ENCODE measurements at regions not wholly inside any gene's neighbourhood (a gene's known extent, or its start where the extent isn't known, plus 50 kb on each side); places are given as distances from the start of the nearest gene placed in this dataset.

DNA sequence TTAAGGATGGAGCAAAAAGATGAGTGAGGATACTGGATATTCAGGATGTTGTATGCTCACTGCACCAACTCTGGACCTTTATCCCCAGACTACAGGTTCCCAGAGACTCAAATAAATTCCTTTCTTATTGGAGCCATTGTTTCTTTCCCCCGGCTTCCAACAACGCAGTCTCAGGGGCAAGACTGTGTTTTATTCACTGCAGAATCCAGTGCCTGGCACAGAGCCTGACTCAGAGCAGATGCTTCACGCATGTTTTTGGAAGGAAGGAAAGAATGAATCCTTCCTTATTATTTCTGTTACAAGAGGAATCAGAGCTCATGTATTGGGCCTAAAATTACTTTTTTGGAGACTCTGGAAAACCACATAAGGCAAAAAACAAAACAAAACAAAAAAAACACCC lies 96.0 kb upstream of the VGLL4 start:
- Histone ChIP-seq H3K36me3 (ENCODE audit: control insufficient read depth in 4 of 4, insufficient read depth in 4 of 4, low read length in 4 of 4) (no peaks in the 10 kb centered on the region), H3K9ac (ENCODE audit: insufficient read depth in 1 of 2, low read length in 2 of 2) (no peak overlapping the region), H3K9me3 (ENCODE audit: control insufficient read depth in 4 of 4, insufficient read depth in 3 of 4, low read length in 3 of 4) (no peaks in the 10 kb centered on the region), H3K4me1 (ENCODE audit: control insufficient read depth in 5 of 5, insufficient read depth in 5 of 5, low read length in 5 of 5) (no peaks in the 10 kb centered on the region), H3K27ac (ENCODE audit: low read depth in 1 of 2, low read length in 1 of 2) (no peak overlapping the region), H3K27me3 (ENCODE audit: control insufficient read depth in 3 of 3, insufficient read depth in 3 of 3, low read length in 2 of 3) (no peaks in the 10 kb centered on the region), H3K4me3 (no peak overlapping the region)
- ATAC-seq (ENCODE audit: insufficient read depth, low FRiP score): no peak
- TF ChIP-seq, protein P1, sequence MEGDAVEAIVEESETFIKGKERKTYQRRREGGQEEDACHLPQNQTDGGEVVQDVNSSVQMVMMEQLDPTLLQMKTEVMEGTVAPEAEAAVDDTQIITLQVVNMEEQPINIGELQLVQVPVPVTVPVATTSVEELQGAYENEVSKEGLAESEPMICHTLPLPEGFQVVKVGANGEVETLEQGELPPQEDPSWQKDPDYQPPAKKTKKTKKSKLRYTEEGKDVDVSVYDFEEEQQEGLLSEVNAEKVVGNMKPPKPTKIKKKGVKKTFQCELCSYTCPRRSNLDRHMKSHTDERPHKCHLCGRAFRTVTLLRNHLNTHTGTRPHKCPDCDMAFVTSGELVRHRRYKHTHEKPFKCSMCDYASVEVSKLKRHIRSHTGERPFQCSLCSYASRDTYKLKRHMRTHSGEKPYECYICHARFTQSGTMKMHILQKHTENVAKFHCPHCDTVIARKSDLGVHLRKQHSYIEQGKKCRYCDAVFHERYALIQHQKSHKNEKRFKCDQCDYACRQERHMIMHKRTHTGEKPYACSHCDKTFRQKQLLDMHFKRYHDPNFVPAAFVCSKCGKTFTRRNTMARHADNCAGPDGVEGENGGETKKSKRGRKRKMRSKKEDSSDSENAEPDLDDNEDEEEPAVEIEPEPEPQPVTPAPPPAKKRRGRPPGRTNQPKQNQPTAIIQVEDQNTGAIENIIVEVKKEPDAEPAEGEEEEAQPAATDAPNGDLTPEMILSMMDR (IDR thresholded peaks at IDR 0.05; ENCODE audit: control extremely low read depth, extremely low read depth): no peak
- peak in 1 of 3 donors; percentile 34 for DNase-seq
- WGBS, 2 donors: 76 to 88% methylated on average over 3 of the region's 3 CpGs

DNA sequence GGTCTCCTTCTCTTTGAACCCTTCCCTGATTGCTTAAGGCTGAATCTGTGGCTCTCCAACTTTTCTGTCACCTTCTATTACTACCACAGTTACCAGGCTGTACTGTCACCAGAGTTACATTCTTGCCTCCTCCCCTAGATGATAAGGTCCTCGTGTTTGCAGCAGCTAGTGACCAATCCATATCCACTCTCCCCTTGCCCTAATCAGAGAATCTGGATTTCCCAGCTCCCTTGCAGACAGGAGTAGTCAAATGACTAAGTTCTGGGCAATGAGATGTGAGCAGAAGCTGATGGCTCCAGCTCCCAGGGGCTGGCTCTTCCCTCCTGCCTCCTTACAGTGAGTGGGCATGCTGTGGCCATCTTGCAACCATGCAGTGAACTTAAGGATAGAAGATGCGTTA lies 95.4 kb upstream of the VGLL4 start:
- Histone ChIP-seq H3K27ac (ENCODE audit: low read depth in 1 of 2, low read length in 1 of 2) (no peak overlapping the region), H3K9me3 (ENCODE audit: control insufficient read depth in 4 of 4, insufficient read depth in 3 of 4, low read length in 3 of 4) (no peaks in the 10 kb centered on the region), H3K36me3 (ENCODE audit: control insufficient read depth in 4 of 4, insufficient read depth in 4 of 4, low read length in 4 of 4) (no peaks in the 10 kb centered on the region), H3K4me1 (ENCODE audit: control insufficient read depth in 5 of 5, insufficient read depth in 5 of 5, low read length in 5 of 5) (no peaks in the 10 kb centered on the region), H3K4me3 (no peak overlapping the region), H3K27me3 (ENCODE audit: control insufficient read depth in 3 of 3, insufficient read depth in 3 of 3, low read length in 2 of 3) (no peaks in the 10 kb centered on the region), H3K9ac (ENCODE audit: insufficient read depth in 1 of 2, low read length in 2 of 2) (no peak overlapping the region)
- no peak for DNase-seq
- no peak for ATAC-seq (ENCODE audit: insufficient read depth, low FRiP score)
- WGBS, 2 donors: 70 to 81% methylated on average over 2 of the region's 2 CpGs
- TF ChIP-seq, protein P1 (IDR thresholded peaks at IDR 0.05; ENCODE audit: control extremely low read depth, extremely low read depth): no peak

GRCh38 chr3:11737742-11738141 lies 94.0 kb upstream of the VGLL4 start:
- TF ChIP-seq, protein P1 (IDR thresholded peaks at IDR 0.05; ENCODE audit: control extremely low read depth, extremely low read depth): no peak

DNA sequence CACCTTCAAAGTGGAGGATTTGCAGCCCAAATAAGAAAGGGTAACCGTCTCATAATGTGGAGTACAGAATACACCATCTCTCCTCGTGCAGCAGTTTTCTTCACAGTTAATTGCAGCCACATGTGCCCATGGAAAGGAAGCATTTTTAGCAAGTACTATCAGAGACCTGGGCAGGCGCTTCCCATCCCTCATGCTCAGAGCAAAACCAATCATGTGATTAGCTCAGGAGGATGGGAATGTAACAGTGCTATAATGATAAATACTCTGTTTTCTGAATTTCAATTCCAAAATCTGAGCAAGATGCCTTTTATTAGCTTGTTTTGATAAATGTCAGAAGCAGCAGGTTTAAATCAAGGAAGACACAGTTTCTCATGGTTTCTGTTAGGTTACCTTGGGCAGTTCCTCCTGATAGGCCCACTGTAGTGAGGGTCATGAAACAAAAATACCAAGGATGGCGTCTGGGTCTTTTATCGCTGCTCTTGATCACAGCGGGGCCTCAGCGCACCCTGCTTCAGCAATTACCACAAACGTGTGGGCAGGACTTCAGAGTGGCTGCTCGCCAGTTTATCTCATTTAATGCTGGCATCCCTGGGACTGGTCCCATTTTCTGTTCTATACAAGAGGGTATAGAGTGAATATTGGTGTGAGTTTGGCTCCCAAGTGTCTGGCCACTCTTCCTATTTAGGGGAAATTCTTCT lies 92.6 kb upstream of the VGLL4 start:
- no peaks in the 10 kb centered on the region for H3K27me3 ChIP-seq (ENCODE audit: control insufficient read depth in 3 of 3, insufficient read depth in 3 of 3, low read length in 2 of 3)
- 77 to 82% methylated on average over 9 of the region's 9 CpGs for WGBS, 2 donors
- ATAC-seq (ENCODE audit: insufficient read depth, low FRiP score): no peak

More at GRCh38 chr3:11737742-11738141, 94.0 kb upstream of the VGLL4 start:
- Histone ChIP-seq H3K9me3 (ENCODE audit: control insufficient read depth in 4 of 4, insufficient read depth in 3 of 4, low read length in 3 of 4) (no peaks in the 10 kb centered on the region), H3K36me3 (ENCODE audit: control insufficient read depth in 4 of 4, insufficient read depth in 4 of 4, low read length in 4 of 4) (no peaks in the 10 kb centered on the region), H3K4me3 (no peak overlapping the region), H3K4me1 (ENCODE audit: control insufficient read depth in 5 of 5, insufficient read depth in 5 of 5, low read length in 5 of 5) (no peaks in the 10 kb centered on the region), H3K9ac (ENCODE audit: insufficient read depth in 1 of 2, low read length in 2 of 2) (no peak overlapping the region), H3K27me3 (ENCODE audit: control insufficient read depth in 3 of 3, insufficient read depth in 3 of 3, low read length in 2 of 3) (no peaks in the 10 kb centered on the region), H3K27ac (ENCODE audit: low read depth in 1 of 2, low read length in 1 of 2) (no peak overlapping the region)
- no peak for DNase-seq
- 83 to 88% methylated on average over 7 of the region's 7 CpGs for WGBS, 2 donors
- ATAC-seq (ENCODE audit: insufficient read depth, low FRiP score): no peak

More for the DNA sequence above, 92.6 kb upstream of the VGLL4 start:
- no peaks in the 10 kb centered on the region for H3K4me1 ChIP-seq (ENCODE audit: control insufficient read depth in 5 of 5, insufficient read depth in 5 of 5, low read length in 5 of 5)
- H3K9me3 ChIP-seq (ENCODE audit: control insufficient read depth in 4 of 4, insufficient read depth in 3 of 4, low read length in 3 of 4): no peaks in the 10 kb centered on the region
- H3K36me3 ChIP-seq (ENCODE audit: control insufficient read depth in 4 of 4, insufficient read depth in 4 of 4, low read length in 4 of 4): no peaks in the 10 kb centered on the region
- no peak overlapping the region for H3K27ac ChIP-seq (ENCODE audit: low read depth in 1 of 2, low read length in 1 of 2)
- DNase-seq: no peak
- H3K4me3 ChIP-seq: no peak overlapping the region
- no peak overlapping the region for H3K9ac ChIP-seq (ENCODE audit: insufficient read depth in 1 of 2, low read length in 2 of 2)
- TF ChIP-seq, protein P1 (IDR thresholded peaks at IDR 0.05; ENCODE audit: control extremely low read depth, extremely low read depth): no peak

Measured in lung (tissue), 11 donors.